Transverse colon (tissue), 4 donors: ENCODE measurements at regions not wholly inside any gene's neighbourhood (a gene's known extent, or its start where the extent isn't known, plus 50 kb on each side); places are given as distances from the start of the nearest gene placed in this dataset.

ENCODE experiments used
- DNase-seq: peaks from one replicate; pipeline ENCODE4 v3.0.0-alpha.2; 2019
- H3K27ac ChIP-seq, 4 donors: fragments of 200-600 bp; sonication (generic); 2 replicates each; pipeline ENCODE4 v1.5.1; 2016 to 2018; ENCODE audit warnings: inconsistent platforms in 4 of 4
- H3K27me3 ChIP-seq: fragments of 200-600 bp; sonication (generic); 2 replicates; pipeline ENCODE4 v1.5.1; 2017; ENCODE audit warnings: inconsistent platforms
- H3K36me3 ChIP-seq, 4 donors: fragments of 200-600 bp; sonication (generic); 2 replicates each; pipeline ENCODE4 v1.5.1; 2017 to 2019; ENCODE audit warnings: inconsistent platforms in 4 of 4
- H3K4me1 ChIP-seq, 4 donors: fragments of 200-600 bp; sonication (generic); 2 replicates each; pipeline ENCODE4 v1.5.1; 2017 to 2020; ENCODE audit warnings: inconsistent platforms in 4 of 4
- H3K4me3 ChIP-seq, 4 donors: fragments of 200-600 bp; sonication (generic); 1 replicate in 1 of 4; 2 replicates in 3 of 4; pipeline versions ENCODE4 v1.5.1 to v1.6.1; 2017 to 2019; ENCODE audit warnings: inconsistent platforms in 4 of 4
- H3K9me3 ChIP-seq, 2 donors: fragments of 200-600 bp; sonication (generic); 2 replicates each; pipeline ENCODE4 v1.5.1; 2017 to 2019; ENCODE audit warnings: inconsistent platforms in 2 of 2
- CTCF ChIP-seq, 5 experiments: fragments of 200-600 bp in 3 of 5; fragments of 450-650 bp in 2 of 5; sonication (generic) in 3 of 5; IDR thresholded peaks; 1 replicate in 2 of 5; 2 replicates in 3 of 5; pipeline ENCODE4 v1.5.1; 2016 to 2017; ENCODE audit warnings: antibody characterized with exemption in 5 of 5, inconsistent platforms in 3 of 5, mild to moderate bottlenecking in 2 of 5, moderate library complexity in 1 of 5
- EP300 ChIP-seq: sonication (generic); formaldehyde crosslinking; IDR thresholded peaks from one replicate; pipeline ENCODE4 v1.6.1; 2017; ENCODE audit warnings: antibody characterized with exemption, low read depth
- POLR2A ChIP-seq: fragments of 450-650 bp; IDR thresholded peaks from one replicate; pipeline ENCODE4 v1.6.1; 2016; ENCODE audit warnings: antibody characterized with exemption, mild to moderate bottlenecking, moderate library complexity
- POLR2AphosphoS5 ChIP-seq, 3 donors: sonication (generic); formaldehyde crosslinking; IDR thresholded peaks; one replicate each; pipeline ENCODE4 v1.6.1; 2016; ENCODE audit warnings: antibody characterized with exemption in 3 of 3
- WGBS, 2 donors: methylation state at CpG; one replicate each; pipeline ENCODE4 v1.1.5; 2018; ENCODE audit warnings: low coverage in 1 of 2; 5-methylcytosine and 5-hydroxymethylcytosine counted together
- in situ Hi-C, 4 donors: fragments of 200-750 bp; cut with MboI; loops; one replicate each; pipeline versions ENCODE4 v1.15.0 to v1.15.1; 2017; ENCODE audit warnings: low sequenced_read_pairs in 3 of 4, low pct_ligation_motif_present in 1 of 4, low pct_unique_long_range_greater_than_20kb in 1 of 4
- intact Hi-C: fragments of 100-400 bp; cut with DNase I; formaldehyde crosslinking; loops from one replicate; pipeline ENCODE4 v1.15.1; 2023; ENCODE audit warnings: low total_unique reads

GRCh38 chr5:175286981-175287380 lies 157.0 kb downstream of the DRD1 start:
- DNase-seq: no peak
- no peaks in the 10 kb centered on the region for H3K36me3 ChIP-seq
- no peaks in the 10 kb centered on the region for H3K9me3 ChIP-seq
- H3K4me3 ChIP-seq: no peak overlapping the region
- H3K27me3 ChIP-seq: no peaks in the 10 kb centered on the region
- TF ChIP-seq POLR2AphosphoS5 (IDR thresholded peaks at IDR 0.05): no peak
- no peak for TF ChIP-seq EP300
- TF ChIP-seq CTCF (IDR thresholded peaks at IDR 0.05): no peak
- TF ChIP-seq POLR2A: no peak
- 81 to 89% methylated on average over 7 to 8 of the region's 8 CpGs for WGBS, 2 donors
- intact Hi-C loops (no loop called here), in situ Hi-C loops (no loop called here)
- H3K4me1 ChIP-seq: no peaks in the 10 kb centered on the region
- H3K27ac ChIP-seq: no peak overlapping the region

- DNase-seq: no peak
- H3K27ac ChIP-seq: no peak overlapping the region
- H3K27me3 ChIP-seq: no peaks in the 10 kb centered on the region
- no peak overlapping the region for H3K4me3 ChIP-seq
- no peak for TF ChIP-seq EP300
- TF ChIP-seq POLR2A: no peak
- no peak for TF ChIP-seq CTCF (IDR thresholded peaks at IDR 0.05)
- no peak for TF ChIP-seq POLR2AphosphoS5 (IDR thresholded peaks at IDR 0.05)
- H3K9me3 ChIP-seq: no peaks in the 10 kb centered on the region
- H3K36me3 ChIP-seq: no peaks in the 10 kb centered on the region
- in situ Hi-C loops (no loop called here), intact Hi-C loops (no loop called here)
- no peaks in the 10 kb centered on the region for H3K4me1 ChIP-seq
Measured at GRCh38 chr5:175285261-175285660, 158.7 kb downstream of the DRD1 start.

GRCh38 chr5:175284806-175285205 lies 159.2 kb downstream of the DRD1 start:
- no peak for DNase-seq
- Histone ChIP-seq H3K36me3 (no peaks in the 10 kb centered on the region), H3K27ac (no peak overlapping the region), H3K4me1 (no peaks in the 10 kb centered on the region), H3K27me3 (no peaks in the 10 kb centered on the region), H3K4me3 (no peak overlapping the region), H3K9me3 (no peaks in the 10 kb centered on the region)
- 80 to 87% methylated on average over 2 of the region's 2 CpGs for WGBS, 2 donors
- in situ Hi-C loops (no loop called here), intact Hi-C loops (no loop called here)
- TF ChIP-seq POLR2A (no peak), CTCF (IDR thresholded peaks at IDR 0.05) (no peak), EP300 (no peak), POLR2AphosphoS5 (IDR thresholded peaks at IDR 0.05) (no peak)

DNA sequence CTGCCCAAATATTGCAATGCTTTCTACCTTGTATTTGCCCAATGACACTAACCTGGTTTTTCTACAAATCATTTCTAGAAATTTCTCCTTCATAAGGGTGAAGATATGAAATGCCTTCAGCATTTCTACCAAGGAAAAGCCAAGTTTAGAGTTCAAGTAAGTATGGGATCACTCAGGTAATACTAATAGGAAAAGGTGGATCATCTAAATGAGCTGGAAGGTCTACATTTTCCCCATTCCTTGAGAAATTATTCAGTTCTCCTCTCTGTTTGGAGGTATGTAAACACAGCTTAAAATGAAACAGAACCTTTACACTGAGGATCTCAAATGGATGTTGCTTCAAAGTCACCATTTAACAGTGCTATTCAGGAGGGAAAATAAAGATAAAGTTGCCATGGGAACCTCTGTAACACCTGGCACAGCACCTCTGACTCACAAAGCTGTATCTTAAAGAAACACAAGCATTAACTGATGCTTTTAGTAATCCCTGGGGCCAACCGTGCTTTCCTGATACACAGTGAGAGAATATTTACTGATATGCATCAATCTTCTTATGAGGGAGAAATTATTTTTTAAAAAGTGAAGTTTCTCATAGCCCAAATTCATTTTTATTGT lies 161.3 kb downstream of the DRD1 start:
- TF ChIP-seq POLR2AphosphoS5 (IDR thresholded peaks at IDR 0.05) (no peak), EP300 (no peak), POLR2A (no peak), CTCF (IDR thresholded peaks at IDR 0.05) (no peak)
- Histone ChIP-seq H3K36me3 (no peaks in the 10 kb centered on the region), H3K4me1 (no peaks in the 10 kb centered on the region), H3K27ac (no peak overlapping the region), H3K27me3 (no peaks in the 10 kb centered on the region), H3K9me3 (no peaks in the 10 kb centered on the region), H3K4me3 (no peak overlapping the region)
- DNase-seq: no peak
- intact Hi-C loops: no loop called here
- in situ Hi-C loops: no loop called here
- WGBS, 2 donors: 13 to 27% methylated on average over 1 of the region's 1 CpG
